ENCODE measurements at regions not wholly inside any gene's neighbourhood (a gene's known extent, or its start where the extent isn't known, plus 50 kb on each side); places are given as distances from the start of the nearest gene placed in this dataset.

DNA sequence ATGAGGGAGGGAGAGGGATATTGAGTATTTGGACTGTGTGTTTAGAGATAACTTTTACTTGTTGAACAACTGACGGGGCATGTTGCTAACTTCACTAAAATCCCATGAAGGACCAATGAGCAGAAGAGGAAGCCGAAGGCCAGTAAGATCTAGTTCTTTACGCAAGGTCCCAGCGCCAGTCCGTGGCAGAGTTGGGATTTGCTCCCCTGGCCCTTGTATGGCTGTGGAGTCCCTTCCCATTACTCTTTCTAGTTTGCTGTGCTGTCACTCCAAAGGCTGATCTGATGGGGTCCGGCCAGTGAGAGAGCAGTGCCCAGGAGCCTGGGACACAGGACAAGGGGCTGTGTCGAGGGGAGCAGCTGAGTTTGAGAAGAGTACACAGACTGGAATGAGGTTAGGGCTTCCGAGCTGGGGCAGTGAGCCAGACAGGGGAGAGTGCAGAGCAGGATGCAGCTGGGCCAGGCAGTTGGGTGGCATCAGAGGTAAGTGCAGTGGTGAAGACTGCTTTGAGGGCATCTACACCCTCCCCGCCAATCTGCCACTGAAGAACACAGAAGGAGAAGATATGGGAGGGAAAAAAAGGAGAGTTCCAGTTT is 692.9 kb upstream of the HS6ST1 start:
- Histone ChIP-seq H3K9me3 (replicated peaks; ENCODE audit: control insufficient read depth, insufficient read depth, low read length) (peaks cover 3% of the 10 kb centered on the region), H3K27ac (ENCODE audit: insufficient read depth, low read depth, low read length) (no peak overlapping the region), H3K36me3 (ENCODE audit: control insufficient read depth in 2 of 2, extremely low read depth in 1 of 2, insufficient read depth in 2 of 2, low read length in 2 of 2) (no peaks in the 10 kb centered on the region), H3K79me2 (ENCODE audit: control insufficient read depth, insufficient read depth, low read length) (no peaks in the 10 kb centered on the region), H3K9me1 (replicated peaks; ENCODE audit: control insufficient read depth, extremely low read depth, insufficient read depth, low read length) (no peaks in the 10 kb centered on the region), H2AFZ (ENCODE audit: low read depth, low read length) (no peak overlapping the region), H3K27me3 (ENCODE audit: control insufficient read depth in 2 of 2, insufficient read depth in 2 of 2, low read length in 2 of 2) (no peaks in the 10 kb centered on the region), H3K4me3 (replicated peaks in 1 of 3; ENCODE audit: insufficient read depth in 1 of 3, low read depth in 1 of 3, low read length in 3 of 3) (no peak overlapping the region), H3K4me2 (ENCODE audit: insufficient read depth, low read length) (no peak overlapping the region), H3K9ac (replicated peaks; ENCODE audit: extremely low read depth, insufficient read depth, low read length) (no peak overlapping the region), H3K4me1 (ENCODE audit: control insufficient read depth, extremely low read depth, insufficient read depth, low read length) (no peaks in the 10 kb centered on the region), H4K20me1 (replicated peaks; ENCODE audit: control insufficient read depth, extremely low read depth, insufficient read depth, low read length) (no peaks in the 10 kb centered on the region)
- intact Hi-C loops (cut with micrococcal nuclease) (no loop called here), dilution Hi-C loops (cut with MboI; ENCODE audit: extremely low pct_ligation_motif_present, low sequenced_read_pairs) (no loop called here)
- TF ChIP-seq MYC (IDR thresholded peaks at IDR 0.05; ENCODE audit: low read depth, low read length) = no peak
- no peak for TF ChIP-seq JUN (IDR thresholded peaks at IDR 0.05; ENCODE audit: borderline replicate concordance, insufficient read depth, insufficient read length, low read depth)
- TF ChIP-seq, protein P1, sequence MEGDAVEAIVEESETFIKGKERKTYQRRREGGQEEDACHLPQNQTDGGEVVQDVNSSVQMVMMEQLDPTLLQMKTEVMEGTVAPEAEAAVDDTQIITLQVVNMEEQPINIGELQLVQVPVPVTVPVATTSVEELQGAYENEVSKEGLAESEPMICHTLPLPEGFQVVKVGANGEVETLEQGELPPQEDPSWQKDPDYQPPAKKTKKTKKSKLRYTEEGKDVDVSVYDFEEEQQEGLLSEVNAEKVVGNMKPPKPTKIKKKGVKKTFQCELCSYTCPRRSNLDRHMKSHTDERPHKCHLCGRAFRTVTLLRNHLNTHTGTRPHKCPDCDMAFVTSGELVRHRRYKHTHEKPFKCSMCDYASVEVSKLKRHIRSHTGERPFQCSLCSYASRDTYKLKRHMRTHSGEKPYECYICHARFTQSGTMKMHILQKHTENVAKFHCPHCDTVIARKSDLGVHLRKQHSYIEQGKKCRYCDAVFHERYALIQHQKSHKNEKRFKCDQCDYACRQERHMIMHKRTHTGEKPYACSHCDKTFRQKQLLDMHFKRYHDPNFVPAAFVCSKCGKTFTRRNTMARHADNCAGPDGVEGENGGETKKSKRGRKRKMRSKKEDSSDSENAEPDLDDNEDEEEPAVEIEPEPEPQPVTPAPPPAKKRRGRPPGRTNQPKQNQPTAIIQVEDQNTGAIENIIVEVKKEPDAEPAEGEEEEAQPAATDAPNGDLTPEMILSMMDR (IDR thresholded peaks at IDR 0.05; ENCODE audit: extremely low read depth in 1 of 2, insufficient read depth in 1 of 2, low read depth in 1 of 2, low read length in 2 of 2) = no peak
- no TSS peak for BruUV-seq (replicated peaks)
- CTCF ChIA-PET = no interaction called here
- DNase-seq (ENCODE audit: low read depth, low spot score) (no peak), FAIRE-seq (no peak)
- POLR2A ChIA-PET = no interaction called here

DNA sequence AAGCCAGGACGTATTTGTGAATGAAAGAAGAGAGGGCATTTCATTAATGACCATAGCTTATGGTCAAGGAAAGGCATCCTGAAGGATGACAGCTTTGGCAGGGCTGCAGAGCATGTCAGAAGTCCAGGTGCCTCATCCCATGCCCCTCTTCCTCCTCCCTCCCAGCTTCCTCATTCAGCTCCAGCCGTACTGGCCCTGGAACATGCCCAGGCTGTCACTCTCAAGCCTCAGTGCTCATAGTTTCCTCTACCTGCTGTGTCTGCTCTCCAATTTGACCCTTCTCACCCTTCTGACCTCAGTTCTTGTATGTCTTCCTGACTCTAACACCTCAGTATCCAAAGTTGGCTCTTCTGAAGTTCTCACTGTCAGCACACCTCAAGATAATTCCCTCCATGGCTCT is 695.8 kb upstream of the HS6ST1 start:
- H3K36me3 ChIP-seq (ENCODE audit: control insufficient read depth in 2 of 2, extremely low read depth in 1 of 2, insufficient read depth in 2 of 2, low read length in 2 of 2) = no peaks in the 10 kb centered on the region
- H3K9ac ChIP-seq (replicated peaks; ENCODE audit: extremely low read depth, insufficient read depth, low read length) = no peak overlapping the region
- H4K20me1 ChIP-seq (replicated peaks; ENCODE audit: control insufficient read depth, extremely low read depth, insufficient read depth, low read length) = no peaks in the 10 kb centered on the region
- no peak overlapping the region for H3K4me2 ChIP-seq (ENCODE audit: insufficient read depth, low read length)
- DNase-seq (ENCODE audit: low read depth, low spot score) (no peak), FAIRE-seq (no peak)
- no peak overlapping the region for H3K4me3 ChIP-seq (replicated peaks in 1 of 3; ENCODE audit: insufficient read depth in 1 of 3, low read depth in 1 of 3, low read length in 3 of 3)
- H3K9me3 ChIP-seq (replicated peaks; ENCODE audit: control insufficient read depth, insufficient read depth, low read length) = peaks cover 5% of the 10 kb centered on the region
- intact Hi-C loops (cut with micrococcal nuclease) = no loop called here
- H3K79me2 ChIP-seq (ENCODE audit: control insufficient read depth, insufficient read depth, low read length) = no peaks in the 10 kb centered on the region
- H3K27ac ChIP-seq (ENCODE audit: insufficient read depth, low read depth, low read length) = no peak overlapping the region
- H3K4me1 ChIP-seq (ENCODE audit: control insufficient read depth, extremely low read depth, insufficient read depth, low read length) = no peaks in the 10 kb centered on the region
- dilution Hi-C loops (cut with MboI; ENCODE audit: extremely low pct_ligation_motif_present, low sequenced_read_pairs) = no loop called here
- ChIA-PET CTCF (no interaction called here), POLR2A (no interaction called here)
- H3K27me3 ChIP-seq (ENCODE audit: control insufficient read depth in 2 of 2, insufficient read depth in 2 of 2, low read length in 2 of 2) = no peaks in the 10 kb centered on the region
- TF ChIP-seq, protein P2, sequence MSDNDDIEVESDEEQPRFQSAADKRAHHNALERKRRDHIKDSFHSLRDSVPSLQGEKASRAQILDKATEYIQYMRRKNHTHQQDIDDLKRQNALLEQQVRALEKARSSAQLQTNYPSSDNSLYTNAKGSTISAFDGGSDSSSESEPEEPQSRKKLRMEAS (IDR thresholded peaks at IDR 0.05; ENCODE audit: insufficient read depth, insufficient read length) = no peak
- TF ChIP-seq EZH2 (IDR thresholded peaks at IDR 0.05; ENCODE audit: borderline replicate concordance, low read depth, low read length, severe bottlenecking) (no peak), FOS (IDR thresholded peaks at IDR 0.05; ENCODE audit: borderline replicate concordance, insufficient read depth, low read length) (no peak), POLR2AphosphoS5 (IDR thresholded peaks at IDR 0.05; ENCODE audit: insufficient read depth, low read depth, low read length) (no peak), JUN (IDR thresholded peaks at IDR 0.05; ENCODE audit: borderline replicate concordance, insufficient read depth, insufficient read length, low read depth) (no peak), MYC (IDR thresholded peaks at IDR 0.05; ENCODE audit: low read depth, low read length) (no peak), GATA2 (IDR thresholded peaks at IDR 0.05; ENCODE audit: insufficient read depth, insufficient read length, low read depth, low read length) (no peak), POLR2A (IDR thresholded peaks at IDR 0.05; ENCODE audit: low read depth, low read length) (no peak)
- TF ChIP-seq, protein P1 (IDR thresholded peaks at IDR 0.05; ENCODE audit: extremely low read depth in 1 of 2, insufficient read depth in 1 of 2, low read depth in 1 of 2, low read length in 2 of 2) = no peak
- no peak overlapping the region for H2AFZ ChIP-seq (ENCODE audit: low read depth, low read length)
- BruUV-seq (replicated peaks) = no TSS peak
- no peaks in the 10 kb centered on the region for H3K9me1 ChIP-seq (replicated peaks; ENCODE audit: control insufficient read depth, extremely low read depth, insufficient read depth, low read length)
